Omental fat pad (tissue), 3 donors: ENCODE measurements at regions not wholly inside any gene's neighbourhood (a gene's known extent, or its start where the extent isn't known, plus 50 kb on each side); places are given as distances from the start of the nearest gene placed in this dataset.
"Not testable (repeated sequence)": the region's sequence is repeated elsewhere in the genome, so short reads cannot be mapped to it uniquely, and the experiment has no call there.

Experiments
- ATAC-seq: fragments of 150-250 bp; one replicate; pipeline ENCODE4 v1.9.1; 2016; ENCODE audit warnings: mild to moderate bottlenecking, moderate library complexity; ENCODE audit not compliant: low FRiP score
- DNase-seq: peaks from one replicate; pipeline ENCODE4 v3.0.0-alpha.2; 2019; ENCODE audit warnings: low spot score
- CTCF ChIP-seq, 3 donors: fragments of 450-650 bp; IDR thresholded peaks; one replicate each; pipeline ENCODE4 v1.5.1; 2016 to 2017; ENCODE audit warnings: antibody characterized with exemption in 3 of 3, mild to moderate bottlenecking in 3 of 3, moderate library complexity in 2 of 3

- DNase-seq (no peak), ATAC-seq (no peak)
- no peak for TF ChIP-seq CTCF (IDR thresholded peaks at IDR 0.05)
These were observed 63.9 kb upstream of the CNEP1R1 start for GRCh38 chr16:49961089-49961488.

GRCh38 chr16:49962566-49962965, 62.5 kb upstream of the CNEP1R1 start:
- DNase-seq, ATAC-seq: not testable (repeated sequence)

GRCh38 chr16:49964316-49964715, 60.7 kb upstream of the CNEP1R1 start:
- DNase-seq (no peak), ATAC-seq (no peak)
- TF ChIP-seq CTCF (IDR thresholded peaks at IDR 0.05) = no peak

- no peak for TF ChIP-seq CTCF (IDR thresholded peaks at IDR 0.05)
- ATAC-seq = no peak
- no peak for DNase-seq
These were observed 60.1 kb upstream of the CNEP1R1 start for GRCh38 chr16:49964973-49965372.

- ATAC-seq (no peak), DNase-seq (no peak)
- no peak for TF ChIP-seq CTCF (IDR thresholded peaks at IDR 0.05)
These were observed 57.9 kb upstream of the CNEP1R1 start for GRCh38 chr16:49967012-49967559.

- no peak for ATAC-seq
These were observed 55.7 kb upstream of the CNEP1R1 start for GRCh38 chr16:49969091-49970030.

More at GRCh38 chr16:49969091-49970030, 55.7 kb upstream of the CNEP1R1 start:
- TF ChIP-seq CTCF (IDR thresholded peaks at IDR 0.05) = no peak
- no peak for DNase-seq
